Neural progenitor cell (in vitro differentiated cells): ENCODE measurements at regions not wholly inside any gene's neighbourhood (a gene's known extent, or its start where the extent isn't known, plus 50 kb on each side); places are given as distances from the start of the nearest gene placed in this dataset.

ENCODE experiments used
- CTCF ChIP-seq: fragments of 200-600 bp; sonication (generic); IDR thresholded peaks from 2 replicates; pipeline ENCODE4 v1.5.1; 2017; ENCODE audit warnings: antibody characterized with exemption, mild to moderate bottlenecking
- EZH2 ChIP-seq: fragments of 200-600 bp; sonication (generic); IDR thresholded peaks from 2 replicates; pipeline ENCODE4 v1.6.1; 2017; ENCODE audit warnings: antibody characterized with exemption, mild to moderate bottlenecking, moderate library complexity

GRCh38 chr9:91053824-91054223 lies 252.2 kb downstream of the SYK start:
- TF ChIP-seq CTCF (no peak), EZH2 (no peak)
